Chondrocyte (in vitro differentiated cells): ENCODE measurements at regions not wholly inside any gene's neighbourhood (a gene's known extent, or its start where the extent isn't known, plus 50 kb on each side); places are given as distances from the start of the nearest gene placed in this dataset.
"Not testable (repeated sequence)": the region's sequence is repeated elsewhere in the genome, so short reads cannot be mapped to it uniquely, and the experiment has no call there.

ENCODE experiments used
- DNase-seq: peaks from one replicate; pipeline ENCODE4 v3.0.0; 2021; ENCODE audit warnings: mixed read lengths, low spot score
- H3K27ac Mint-ChIP-seq: one replicate; pipeline ENCODE4 v1.8.0; 2021; ENCODE audit warnings: mild to moderate bottlenecking, moderate library complexity, mixed read lengths; ENCODE audit not compliant: unreplicated experiment
- H3K27me3 Mint-ChIP-seq: 2 replicates; pipeline ENCODE4 v1.8.0; 2021; ENCODE audit warnings: low read depth, mixed read lengths
- H3K36me3 Mint-ChIP-seq: 2 replicates; pipeline ENCODE4 v1.8.0; 2021; ENCODE audit warnings: low read depth, mixed read lengths
- H3K4me1 Mint-ChIP-seq: 2 replicates; pipeline ENCODE4 v1.8.0; 2021; ENCODE audit warnings: low read depth, mild to moderate bottlenecking, mixed read lengths
- H3K4me3 Mint-ChIP-seq: one replicate; pipeline ENCODE4 v1.8.0; 2021; ENCODE audit warnings: mild to moderate bottlenecking, moderate library complexity, mixed read lengths; ENCODE audit not compliant: unreplicated experiment
- H3K9me3 Mint-ChIP-seq: 2 replicates; pipeline ENCODE4 v1.8.0; 2021; ENCODE audit warnings: low read depth, mixed read lengths

GRCh38 chr4:189721016-189721993, 219.4 kb upstream of the FRG1 start:
- not testable (repeated sequence) for DNase-seq, H3K27me3 Mint-ChIP-seq, H3K27ac Mint-ChIP-seq, H3K4me3 Mint-ChIP-seq, H3K4me1 Mint-ChIP-seq, H3K36me3 Mint-ChIP-seq
- peaks cover 27% of the 10 kb centered on the region for H3K9me3 Mint-ChIP-seq

GRCh38 chr4:189722324-189723003, 218.2 kb upstream of the FRG1 start:
- H3K36me3 Mint-ChIP-seq, H3K27ac Mint-ChIP-seq, H3K27me3 Mint-ChIP-seq, H3K4me1 Mint-ChIP-seq, DNase-seq, H3K4me3 Mint-ChIP-seq: not testable (repeated sequence)
- peaks cover 24% of the 10 kb centered on the region for H3K9me3 Mint-ChIP-seq

GRCh38 chr4:189727982-189728638, 212.6 kb upstream of the FRG1 start:
- H3K4me1 Mint-ChIP-seq, H3K27ac Mint-ChIP-seq, H3K4me3 Mint-ChIP-seq, DNase-seq, H3K27me3 Mint-ChIP-seq, H3K36me3 Mint-ChIP-seq: not testable (repeated sequence)
- peaks cover 40% of the 10 kb centered on the region for H3K9me3 Mint-ChIP-seq

GRCh38 chr4:189731989-189732388, 208.7 kb upstream of the FRG1 start:
- H3K4me3 Mint-ChIP-seq, H3K4me1 Mint-ChIP-seq, H3K27me3 Mint-ChIP-seq, H3K36me3 Mint-ChIP-seq, DNase-seq: not testable (repeated sequence)
- H3K9me3 Mint-ChIP-seq: peaks cover 44% of the 10 kb centered on the region
- H3K27ac Mint-ChIP-seq: peak overlapping the region; percentile 49

GRCh38 chr4:189733507-189733906, 207.2 kb upstream of the FRG1 start:
- peaks cover 42% of the 10 kb centered on the region for H3K9me3 Mint-ChIP-seq
- DNase-seq, H3K36me3 Mint-ChIP-seq, H3K27me3 Mint-ChIP-seq, H3K4me1 Mint-ChIP-seq, H3K4me3 Mint-ChIP-seq, H3K27ac Mint-ChIP-seq: not testable (repeated sequence)

- not testable (repeated sequence) for DNase-seq, H3K36me3 Mint-ChIP-seq, H3K27ac Mint-ChIP-seq, H3K4me3 Mint-ChIP-seq, H3K4me1 Mint-ChIP-seq, H3K27me3 Mint-ChIP-seq
- peaks cover 46% of the 10 kb centered on the region for H3K9me3 Mint-ChIP-seq
Measured at GRCh38 chr4:189734648-189735267, 205.9 kb upstream of the FRG1 start.

GRCh38 chr4:189736656-189737055, 204.0 kb upstream of the FRG1 start:
- peaks cover 46% of the 10 kb centered on the region for H3K9me3 Mint-ChIP-seq
- H3K27me3 Mint-ChIP-seq: not testable (repeated sequence)

GRCh38 chr4:189740118-189740517, 200.6 kb upstream of the FRG1 start:
- H3K4me1 Mint-ChIP-seq, DNase-seq, H3K36me3 Mint-ChIP-seq: not testable (repeated sequence)

More at GRCh38 chr4:189736656-189737055, 204.0 kb upstream of the FRG1 start:
- DNase-seq, H3K36me3 Mint-ChIP-seq, H3K4me1 Mint-ChIP-seq, H3K4me3 Mint-ChIP-seq, H3K27ac Mint-ChIP-seq: not testable (repeated sequence)

More at GRCh38 chr4:189740118-189740517, 200.6 kb upstream of the FRG1 start:
- H3K27me3 Mint-ChIP-seq, H3K4me3 Mint-ChIP-seq, H3K27ac Mint-ChIP-seq: not testable (repeated sequence)
- peaks cover 31% of the 10 kb centered on the region for H3K9me3 Mint-ChIP-seq
